ENCODE measurements at regions not wholly inside any gene's neighbourhood (a gene's known extent, or its start where the extent isn't known, plus 50 kb on each side); places are given as distances from the start of the nearest gene placed in this dataset.

- no peak for DNase-seq
Measured at GRCh38 chrX:30950391-30950790, 61.3 kb upstream of the TAB3 start.

- no peak for DNase-seq
Measured at GRCh38 chrX:30949554-30949953, 60.5 kb upstream of the TAB3 start.

- DNase-seq: no peak
Measured at GRCh38 chrX:30948626-30949025, 59.6 kb upstream of the TAB3 start.

GRCh38 chrX:30948051-30948450 lies 59.0 kb upstream of the TAB3 start:
- DNase-seq: no peak

- DNase-seq: no peak
Measured at GRCh38 chrX:30943984-30944383, 54.9 kb upstream of the TAB3 start.

- no peak for DNase-seq
Measured at GRCh38 chrX:30941898-30942297, 52.8 kb upstream of the TAB3 start.

GRCh38 chrX:30939928-30940327 lies 50.9 kb upstream of the TAB3 start:
- DNase-seq: no peak

All from muscle of back (tissue), 3 donors.